ENCODE measurements at regions not wholly inside any gene's neighbourhood (a gene's known extent, or its start where the extent isn't known, plus 50 kb on each side); places are given as distances from the start of the nearest gene placed in this dataset.

DNA sequence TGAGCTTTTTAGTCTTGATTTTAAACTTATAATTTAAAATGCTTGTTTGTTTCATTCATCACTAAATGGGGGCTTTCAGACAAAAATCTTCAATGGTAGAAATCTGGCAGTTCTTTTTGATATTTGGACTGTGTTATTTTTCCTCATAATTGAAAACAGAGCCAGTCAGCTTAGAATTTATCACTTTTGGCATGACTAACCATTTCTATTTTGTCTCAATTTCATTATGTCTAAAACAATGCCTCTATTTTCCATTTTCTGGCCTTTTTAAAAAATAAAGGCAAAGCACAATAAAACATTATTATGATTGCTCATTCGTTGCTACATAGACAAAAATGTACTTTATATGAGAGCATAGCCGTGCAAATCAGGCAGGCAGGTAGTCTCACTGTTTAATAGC lies 434.5 kb downstream of the XIRP2 start:
- Histone ChIP-seq H3K36me3 (ENCODE audit: control insufficient read depth, insufficient read depth, low read length, severe bottlenecking) (no peaks in the 10 kb centered on the region), H3K4me3 (ENCODE audit: low read length) (no peak overlapping the region), H3K9me3 (ENCODE audit: control insufficient read depth, low read length) (no peaks in the 10 kb centered on the region), H3K4me1 (ENCODE audit: control insufficient read depth, insufficient read depth, low read length) (peaks cover 5% of the 10 kb centered on the region), H3K27me3 (replicated peaks; ENCODE audit: control insufficient read depth, insufficient read depth, low read length) (no peaks in the 10 kb centered on the region), H3K9ac (ENCODE audit: low read length) (no peak overlapping the region)
- no peak for DNase-seq (ENCODE audit: low read depth)

DNA sequence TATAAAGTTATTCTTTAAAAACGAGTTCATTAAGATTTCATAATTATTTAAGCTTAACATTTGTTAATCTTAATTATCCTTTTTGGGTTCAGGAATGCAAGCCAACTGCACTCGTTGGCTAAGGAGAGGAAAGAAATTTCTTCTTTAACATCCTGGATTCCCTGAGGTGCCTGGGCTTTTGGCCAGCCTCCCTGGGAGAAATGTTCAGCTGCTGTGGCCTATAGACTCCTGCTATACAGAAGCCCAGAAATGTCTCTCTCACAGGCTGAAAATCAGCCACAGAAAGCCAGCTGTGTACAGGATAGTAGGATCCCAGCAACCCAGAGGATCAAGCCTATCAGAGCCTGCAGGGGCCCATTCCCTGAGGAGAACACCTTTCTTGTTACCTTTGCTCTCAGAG lies 430.3 kb downstream of the XIRP2 start:
- Histone ChIP-seq H3K4me3 (ENCODE audit: low read length) (no peak overlapping the region), H3K27me3 (replicated peaks; ENCODE audit: control insufficient read depth, insufficient read depth, low read length) (no peaks in the 10 kb centered on the region), H3K9ac (ENCODE audit: low read length) (no peak overlapping the region), H3K9me3 (ENCODE audit: control insufficient read depth, low read length) (no peaks in the 10 kb centered on the region), H3K4me1 (ENCODE audit: control insufficient read depth, insufficient read depth, low read length) (peaks cover 4% of the 10 kb centered on the region), H3K36me3 (ENCODE audit: control insufficient read depth, insufficient read depth, low read length, severe bottlenecking) (no peaks in the 10 kb centered on the region)
- DNase-seq (ENCODE audit: low read depth) = no peak

- Histone ChIP-seq H3K36me3 (ENCODE audit: control insufficient read depth, insufficient read depth, low read length, severe bottlenecking) (no peaks in the 10 kb centered on the region), H3K9ac (ENCODE audit: low read length) (no peak overlapping the region), H3K9me3 (ENCODE audit: control insufficient read depth, low read length) (no peaks in the 10 kb centered on the region), H3K4me1 (ENCODE audit: control insufficient read depth, insufficient read depth, low read length) (no peaks in the 10 kb centered on the region), H3K27me3 (replicated peaks; ENCODE audit: control insufficient read depth, insufficient read depth, low read length) (no peaks in the 10 kb centered on the region), H3K4me3 (ENCODE audit: low read length) (no peak overlapping the region)
- no peak for DNase-seq (ENCODE audit: low read depth)
Observed at GRCh38 chr2:167310442-167310841, 422.2 kb downstream of the XIRP2 start.

Data from adipocyte (in vitro differentiated cells).